ENCODE measurements at regions not wholly inside any gene's neighbourhood (a gene's known extent, or its start where the extent isn't known, plus 50 kb on each side); places are given as distances from the start of the nearest gene placed in this dataset.

DNA sequence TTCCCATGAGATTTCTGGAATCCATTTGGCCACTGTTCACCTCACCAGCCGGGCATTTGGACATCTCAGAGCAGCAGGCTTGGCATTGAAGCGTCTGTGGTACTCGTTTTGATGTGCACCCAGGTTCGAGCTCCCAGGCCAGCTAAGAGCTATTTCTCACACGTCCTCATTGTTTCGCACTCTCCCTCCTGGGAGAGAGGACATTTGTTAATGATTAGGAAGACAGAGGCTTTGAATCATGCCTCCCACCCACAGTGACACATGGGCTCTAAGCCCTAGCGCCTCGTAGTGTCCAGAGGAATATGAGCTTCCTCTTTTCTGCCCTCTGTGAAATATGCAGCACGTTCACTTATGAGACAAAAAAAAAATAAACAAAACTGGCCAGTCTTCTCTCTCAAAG, 361.8 kb downstream of the RND3 start:
- TF ChIP-seq SUZ12 (IDR thresholded peaks at IDR 0.05; ENCODE audit: extremely low read depth, insufficient read depth, insufficient read length) (no peak), ZNF274 (IDR thresholded peaks at IDR 0.05; ENCODE audit: low read depth, low read length) (no peak), YY1 (IDR thresholded peaks at IDR 0.05; ENCODE audit: insufficient read depth, insufficient read length) (no peak)
